GM21529 (cell line): ENCODE measurements at regions not wholly inside any gene's neighbourhood (a gene's known extent, or its start where the extent isn't known, plus 50 kb on each side); places are given as distances from the start of the nearest gene placed in this dataset.

Source experiments
- ATAC-seq: cut with Tn5 transposase; IDR thresholded peaks from one replicate; pipeline ENCODE4 v1.9.1; 2021; ENCODE audit not compliant: unreplicated experiment

- no peak for ATAC-seq
Measured at GRCh38 chr7:84821671-84822534, 365.0 kb downstream of the SEMA3D start.

- no peak for ATAC-seq
Measured at GRCh38 chr7:84820481-84820880, 366.4 kb downstream of the SEMA3D start.

- no peak for ATAC-seq
Measured at GRCh38 chr7:84817016-84817415, 369.8 kb downstream of the SEMA3D start.

- ATAC-seq: no peak
Measured at GRCh38 chr7:84813376-84813775, 373.5 kb downstream of the SEMA3D start.

- no peak for ATAC-seq
Measured at GRCh38 chr7:84812021-84812420, 374.8 kb downstream of the SEMA3D start.

- ATAC-seq: no peak
Measured at GRCh38 chr7:84811362-84811761, 375.5 kb downstream of the SEMA3D start.

- no peak for ATAC-seq
Measured at GRCh38 chr7:84809877-84810276, 377.0 kb downstream of the SEMA3D start.

- ATAC-seq: no peak
Measured at GRCh38 chr7:84803979-84804378, 382.9 kb downstream of the SEMA3D start.

GRCh38 chr7:84801396-84801795, 385.5 kb downstream of the SEMA3D start:
- ATAC-seq: no peak

- no peak for ATAC-seq
Measured at GRCh38 chr7:84800846-84801245, 386.0 kb downstream of the SEMA3D start.

- ATAC-seq: no peak
Measured at GRCh38 chr7:84799106-84799505, 387.8 kb downstream of the SEMA3D start.

- ATAC-seq: no peak
Measured at GRCh38 chr7:84792231-84792893, 394.5 kb downstream of the SEMA3D start.

- ATAC-seq: no peak
Measured at GRCh38 chr7:84790882-84791281, 396.0 kb downstream of the SEMA3D start.

GRCh38 chr7:84786073-84786472, 400.8 kb downstream of the SEMA3D start:
- ATAC-seq: no peak

GRCh38 chr7:84784450-84784849, 402.4 kb downstream of the SEMA3D start:
- ATAC-seq: no peak

GRCh38 chr7:84783141-84783778, 403.6 kb downstream of the SEMA3D start:
- no peak for ATAC-seq

GRCh38 chr7:84781838-84782237, 405.0 kb downstream of the SEMA3D start:
- no peak for ATAC-seq

- no peak for ATAC-seq
Measured at GRCh38 chr7:84780158-84781124, 406.4 kb downstream of the SEMA3D start.

GRCh38 chr7:84757761-84758160, 429.1 kb downstream of the SEMA3D start:
- no peak for ATAC-seq

GRCh38 chr7:84746353-84746752, 440.5 kb downstream of the SEMA3D start:
- ATAC-seq: no peak

- no peak for ATAC-seq
Measured at GRCh38 chr7:84744385-84744784, 442.5 kb downstream of the SEMA3D start.
